NT2/D1 (cell line): ENCODE measurements at regions not wholly inside any gene's neighbourhood (a gene's known extent, or its start where the extent isn't known, plus 50 kb on each side); places are given as distances from the start of the nearest gene placed in this dataset.
"Not testable (repeated sequence)": the region's sequence is repeated elsewhere in the genome, so short reads cannot be mapped to it uniquely, and the experiment has no call there.

ENCODE experiments used
- DNase-seq: peaks from one replicate; pipeline ENCODE4 v3.0.0-alpha.2; 2011; ENCODE audit warnings: low read depth, low spot score
- H3K27me3 ChIP-seq: 2 replicates; pipeline ENCODE4 v1.6.0; 2011; ENCODE audit warnings: mild to moderate bottlenecking; ENCODE audit not compliant: insufficient read length, insufficient read depth
- H3K36me3 ChIP-seq: 2 replicates; pipeline ENCODE4 v1.6.1; 2011; ENCODE audit warnings: mild to moderate bottlenecking, low read length, mixed read lengths; ENCODE audit not compliant: insufficient read depth, insufficient read length
- H3K4me1 ChIP-seq: 2 replicates; pipeline ENCODE4 v1.5.1; 2011; ENCODE audit not compliant: insufficient read depth, insufficient read length
- H3K4me3 ChIP-seq: 2 replicates; pipeline ENCODE4 v1.5.1; 2011; ENCODE audit warnings: low read depth; ENCODE audit not compliant: insufficient read length
- H3K9ac ChIP-seq: 2 replicates; pipeline ENCODE4 v1.6.0; 2011; ENCODE audit warnings: low read depth; ENCODE audit not compliant: insufficient read length
- H3K9me3 ChIP-seq: 2 replicates; pipeline ENCODE4 v1.5.1; 2011; ENCODE audit warnings: mild to moderate bottlenecking, low read length; ENCODE audit not compliant: insufficient read depth
- SUZ12 ChIP-seq: IDR thresholded peaks from 2 replicates; pipeline ENCODE4 v1.6.1; 2011; ENCODE audit not compliant: insufficient read length, insufficient read depth; ENCODE audit errors: extremely low read depth
- YY1 ChIP-seq: IDR thresholded peaks from 2 replicates; pipeline ENCODE4 v1.6.1; 2011; ENCODE audit not compliant: insufficient read length, insufficient read depth
- ZNF274 ChIP-seq: IDR thresholded peaks from 2 replicates; pipeline ENCODE4 v1.6.1; 2011; ENCODE audit warnings: mild to moderate bottlenecking, low read depth, low read length

DNA sequence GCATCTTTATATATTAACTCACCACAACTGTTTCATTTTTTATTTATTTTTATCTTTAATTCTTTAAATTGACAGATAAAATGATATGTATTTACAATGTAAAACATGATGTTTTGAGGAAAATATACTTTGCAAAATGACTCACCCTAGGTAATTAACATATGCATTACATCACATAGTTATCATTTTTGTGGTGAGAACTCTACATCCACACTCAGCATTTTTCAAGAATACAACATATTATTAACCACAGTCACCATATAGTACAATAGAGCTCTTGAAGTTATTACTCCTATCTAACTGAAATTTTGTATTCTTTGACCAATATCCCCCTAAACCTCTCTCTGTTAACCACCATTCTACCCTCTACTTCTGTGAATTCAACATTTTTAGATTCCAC, 194.7 kb upstream of the KIF2B start:
- H3K4me1 ChIP-seq = no peaks in the 10 kb centered on the region
- TF ChIP-seq SUZ12 = no peak
- no peak for TF ChIP-seq ZNF274
- no peak for TF ChIP-seq YY1
- no peak for DNase-seq
- no peaks in the 10 kb centered on the region for H3K36me3 ChIP-seq
- no peaks in the 10 kb centered on the region for H3K9me3 ChIP-seq
- no peaks in the 10 kb centered on the region for H3K27me3 ChIP-seq
- H3K9ac ChIP-seq = no peak overlapping the region
- no peak overlapping the region for H3K4me3 ChIP-seq

DNA sequence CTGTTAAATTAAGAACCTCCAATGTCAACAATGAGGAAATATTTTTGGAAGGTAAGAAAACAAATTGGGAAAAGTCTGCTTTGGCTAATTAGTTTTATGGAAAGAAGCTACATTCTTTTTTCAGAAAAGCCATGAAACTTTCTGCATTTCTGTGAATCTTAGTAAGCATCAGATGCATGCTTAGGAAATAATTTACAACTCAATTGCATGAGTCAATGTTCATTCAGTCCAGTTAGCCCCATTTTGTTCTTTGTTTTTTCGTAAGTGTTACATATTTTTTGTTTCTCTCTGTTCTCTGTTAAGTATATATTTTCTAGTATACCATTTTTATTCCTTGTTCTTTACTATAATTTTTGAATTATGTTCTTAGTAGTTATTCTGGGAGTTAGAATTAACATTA, 195.2 kb upstream of the KIF2B start:
- no peaks in the 10 kb centered on the region for H3K36me3 ChIP-seq
- H3K4me1 ChIP-seq = no peaks in the 10 kb centered on the region
- no peak overlapping the region for H3K4me3 ChIP-seq
- H3K9ac ChIP-seq = no peak overlapping the region
- DNase-seq = no peak
- no peaks in the 10 kb centered on the region for H3K9me3 ChIP-seq
- TF ChIP-seq YY1 = no peak
- TF ChIP-seq ZNF274 = no peak
- TF ChIP-seq SUZ12 = no peak
- no peaks in the 10 kb centered on the region for H3K27me3 ChIP-seq

DNA sequence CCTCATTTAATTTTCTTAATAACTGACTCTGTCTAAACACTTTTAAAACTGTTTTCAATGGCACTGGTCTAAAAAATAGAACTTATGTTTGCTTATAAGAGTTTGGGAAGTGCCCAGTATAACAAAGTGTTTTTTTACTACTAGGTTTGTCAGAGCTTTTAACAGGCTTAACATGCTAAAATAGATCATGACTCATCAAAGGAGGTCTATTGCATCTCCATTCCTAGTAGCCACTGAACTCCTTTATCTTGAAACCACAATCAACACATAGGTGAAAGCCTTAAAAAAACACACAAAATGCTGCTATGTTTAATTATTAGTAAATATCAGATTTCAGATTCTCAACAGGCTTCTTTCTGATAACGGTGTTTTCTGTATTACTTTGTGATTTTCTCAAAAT, 196.4 kb upstream of the KIF2B start:
- H3K4me1 ChIP-seq = no peaks in the 10 kb centered on the region
- H3K9me3 ChIP-seq = no peaks in the 10 kb centered on the region
- no peak overlapping the region for H3K4me3 ChIP-seq
- DNase-seq = no peak
- H3K36me3 ChIP-seq = no peaks in the 10 kb centered on the region
- no peaks in the 10 kb centered on the region for H3K27me3 ChIP-seq
- no peak for TF ChIP-seq YY1
- TF ChIP-seq SUZ12 = no peak
- no peak for TF ChIP-seq ZNF274
- no peak overlapping the region for H3K9ac ChIP-seq

DNA sequence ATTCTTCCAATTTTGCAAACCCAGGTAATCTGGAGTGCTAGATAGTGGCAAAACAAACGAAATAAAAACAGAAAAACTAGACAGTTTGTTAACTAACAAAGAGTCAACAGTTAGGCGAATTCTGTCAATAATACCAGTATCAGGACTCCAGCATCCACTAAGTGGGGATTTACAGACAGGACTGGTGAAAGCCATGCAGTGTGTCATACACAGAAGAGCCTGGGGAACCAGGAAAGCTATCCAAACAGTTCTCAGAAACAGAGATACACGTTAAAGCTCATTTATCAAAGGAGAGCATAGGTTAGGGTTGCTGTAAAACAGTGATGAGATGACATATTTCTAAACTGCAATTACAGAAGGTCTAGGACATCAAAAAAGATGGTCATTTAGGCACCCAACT, 203.7 kb upstream of the KIF2B start:
- no peak for DNase-seq
- TF ChIP-seq YY1 (no peak), ZNF274 (no peak), SUZ12 (no peak)
- no peak overlapping the region for H3K9ac ChIP-seq
- no peaks in the 10 kb centered on the region for H3K27me3 ChIP-seq
- no peaks in the 10 kb centered on the region for H3K36me3 ChIP-seq
- H3K9me3 ChIP-seq = peaks cover 29% of the 10 kb centered on the region
- no peak overlapping the region for H3K4me3 ChIP-seq
- no peaks in the 10 kb centered on the region for H3K4me1 ChIP-seq

DNA sequence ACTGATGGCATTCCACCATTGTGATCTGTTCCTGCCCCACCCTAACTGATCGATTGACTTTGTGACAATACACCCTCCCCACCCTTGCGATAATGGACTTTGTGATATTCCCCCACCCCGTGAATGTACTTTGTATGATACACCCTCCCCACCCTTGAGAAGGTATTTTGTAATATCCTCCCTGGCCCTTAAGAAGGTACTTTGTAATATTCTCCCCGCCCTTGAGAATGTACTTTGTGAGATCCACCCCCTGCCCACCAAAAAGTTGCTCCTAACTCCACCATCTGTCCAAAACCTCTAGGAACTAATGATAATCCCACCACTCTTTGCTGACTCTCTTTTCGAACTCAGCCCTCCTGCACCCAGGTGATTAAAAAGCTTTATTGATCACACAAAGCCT, 214.5 kb upstream of the KIF2B start:
- not testable (repeated sequence) for H3K27me3 ChIP-seq, H3K9ac ChIP-seq, H3K9me3 ChIP-seq, H3K36me3 ChIP-seq, DNase-seq, H3K4me3 ChIP-seq, H3K4me1 ChIP-seq

DNA sequence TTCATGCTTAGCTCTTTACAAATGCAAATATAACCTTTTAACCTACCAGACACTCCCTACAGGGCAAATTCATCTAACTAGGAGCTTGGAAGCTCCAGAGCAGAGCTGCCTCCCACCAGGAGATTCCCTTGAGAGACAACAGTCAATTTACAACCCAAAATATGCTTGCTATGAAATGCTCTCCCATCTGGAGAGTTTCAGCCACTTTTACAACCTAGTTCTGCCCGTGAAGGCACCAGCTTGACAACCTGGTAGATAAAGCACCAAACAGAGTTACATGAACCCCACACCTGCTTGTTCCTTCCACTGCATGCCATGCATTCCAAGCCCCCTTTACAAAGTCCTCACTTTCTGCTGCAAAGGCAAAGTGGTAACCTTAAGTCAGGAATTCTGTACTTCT, 215.3 kb upstream of the KIF2B start:
- H3K36me3 ChIP-seq = no peaks in the 10 kb centered on the region
- no peaks in the 10 kb centered on the region for H3K4me1 ChIP-seq
- DNase-seq = peak; percentile 52
- no peak for TF ChIP-seq ZNF274
- no peak for TF ChIP-seq YY1
- no peak for TF ChIP-seq SUZ12
- peaks cover 4% of the 10 kb centered on the region; the same call in 1 of the 2 replicates for H3K9me3 ChIP-seq
- no peak overlapping the region for H3K9ac ChIP-seq
- no peak overlapping the region for H3K4me3 ChIP-seq
- no peaks in the 10 kb centered on the region for H3K27me3 ChIP-seq

DNA sequence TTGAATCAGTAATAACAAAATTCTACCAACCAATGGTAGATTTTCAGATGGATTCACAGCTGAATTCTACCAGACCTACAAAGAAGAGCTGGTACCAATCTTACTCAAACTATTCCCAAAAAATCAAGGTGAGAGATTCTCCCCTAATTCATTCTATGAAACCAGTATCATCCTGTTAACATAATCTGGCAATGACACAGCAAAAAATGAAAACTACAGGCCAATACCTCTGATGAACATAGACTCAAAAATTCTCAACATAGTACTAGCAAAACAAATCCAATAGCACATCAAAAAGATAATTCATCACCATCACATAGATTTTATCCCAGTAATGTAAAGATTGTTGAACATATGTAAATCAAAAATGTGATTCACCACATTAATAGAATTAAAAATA, 234.4 kb upstream of the KIF2B start:
- TF ChIP-seq YY1 (no peak), ZNF274 (no peak), SUZ12 (no peak)
- H3K9me3 ChIP-seq = no peaks in the 10 kb centered on the region
- no peak for DNase-seq

DNA sequence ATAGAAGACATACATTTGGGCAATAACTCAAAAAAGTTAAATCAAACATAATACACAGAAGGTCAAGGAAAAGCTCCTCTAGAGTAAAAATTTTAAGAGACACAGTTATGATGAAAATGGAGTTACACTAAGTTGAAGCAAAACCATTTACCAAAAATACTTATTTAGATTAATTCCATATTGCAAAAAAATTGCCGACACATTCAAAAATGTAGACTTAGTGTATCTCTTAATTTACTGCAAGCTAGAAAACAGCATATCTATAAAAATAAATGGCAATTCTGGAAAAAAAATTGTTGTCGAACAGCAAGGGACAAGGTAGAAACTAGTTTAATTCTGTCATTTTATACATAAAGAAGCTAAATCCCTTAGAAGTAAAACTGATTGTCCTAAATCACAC, 248.7 kb upstream of the KIF2B start:
- Histone ChIP-seq H3K4me1 (no peaks in the 10 kb centered on the region), H3K36me3 (no peaks in the 10 kb centered on the region), H3K27me3 (no peaks in the 10 kb centered on the region), H3K9ac (no peak overlapping the region), H3K4me3 (no peak overlapping the region), H3K9me3 (no peaks in the 10 kb centered on the region)
- no peak for TF ChIP-seq SUZ12
- TF ChIP-seq ZNF274 = no peak
- no peak for TF ChIP-seq YY1
- no peak for DNase-seq

More for the DNA sequence above, 234.4 kb upstream of the KIF2B start:
- H3K4me1 ChIP-seq = no peaks in the 10 kb centered on the region
- H3K4me3 ChIP-seq = no peak overlapping the region
- no peak overlapping the region for H3K9ac ChIP-seq
- no peaks in the 10 kb centered on the region for H3K36me3 ChIP-seq
- no peaks in the 10 kb centered on the region for H3K27me3 ChIP-seq
